Fibroblast of lung (primary cell): ENCODE measurements at regions not wholly inside any gene's neighbourhood (a gene's known extent, or its start where the extent isn't known, plus 50 kb on each side); places are given as distances from the start of the nearest gene placed in this dataset.

Experiments used
- DNase-seq, 2 donors: peaks; one replicate each; pipeline versions ENCODE4 v3.0.0 to v3.0.0-alpha.2; 2010; ENCODE audit warnings: low read depth in 2 of 2
- H2AFZ ChIP-seq: 2 replicates; pipeline ENCODE4 v1.5.1; 2012; ENCODE audit warnings: low read length, control low read depth, inconsistent platforms
- H3K27ac ChIP-seq: 2 replicates; pipeline ENCODE4 v1.5.1; 2011; ENCODE audit warnings: low read length, control low read depth; ENCODE audit not compliant: insufficient read depth
- H3K27me3 ChIP-seq: 2 replicates; pipeline ENCODE4 v1.5.1; 2011; ENCODE audit warnings: mild to moderate bottlenecking, low read length; ENCODE audit not compliant: control insufficient read depth, insufficient read depth
- H3K36me3 ChIP-seq: 2 replicates; pipeline ENCODE4 v1.5.1; 2011; ENCODE audit warnings: low read length; ENCODE audit not compliant: control insufficient read depth, insufficient read depth
- H3K4me1 ChIP-seq: 2 replicates; pipeline ENCODE4 v1.5.1; 2011; ENCODE audit warnings: low read length; ENCODE audit not compliant: control insufficient read depth, insufficient read depth; ENCODE audit errors: extremely low read depth
- H3K4me2 ChIP-seq: 2 replicates; pipeline ENCODE4 v1.5.1; 2011; ENCODE audit warnings: low read length, control low read depth; ENCODE audit not compliant: insufficient read depth; ENCODE audit errors: extremely low read depth
- H3K4me3 ChIP-seq, 4 experiments: fragments of 200-600 bp in 1 of 4; sonication (generic) in 1 of 4; replicated peaks in 1 of 4; 2 replicates each; pipeline ENCODE4 v1.5.1; 2011 to 2016; ENCODE audit warnings: low read length in 4 of 4, low read depth in 3 of 4, mild to moderate bottlenecking in 3 of 4, control low read depth in 2 of 4, inconsistent platforms in 1 of 4, mixed read lengths in 1 of 4; ENCODE audit not compliant: insufficient read depth in 1 of 4; ENCODE audit errors: control extremely low read depth in 1 of 4
- H3K79me2 ChIP-seq: 2 replicates; pipeline ENCODE4 v1.5.1; 2012; ENCODE audit warnings: mild to moderate bottlenecking, low read length, inconsistent platforms; ENCODE audit not compliant: control insufficient read depth, insufficient read depth
- H3K9ac ChIP-seq: 2 replicates; pipeline ENCODE4 v1.5.1; 2011; ENCODE audit warnings: mild to moderate bottlenecking, low read length, control low read depth; ENCODE audit not compliant: insufficient read depth
- H3K9me3 ChIP-seq: 2 replicates; pipeline ENCODE4 v1.5.1; 2012; ENCODE audit warnings: low read depth, low read length; ENCODE audit not compliant: control insufficient read depth, insufficient read depth
- H4K20me1 ChIP-seq: 2 replicates; pipeline ENCODE4 v1.5.1; 2011; ENCODE audit warnings: low read length; ENCODE audit not compliant: control insufficient read depth, insufficient read depth; ENCODE audit errors: extremely low read depth
- EZH2 ChIP-seq: IDR thresholded peaks from 2 replicates; pipeline ENCODE4 v1.5.1; 2012; ENCODE audit warnings: low read length, control low read depth, mild to moderate bottlenecking; ENCODE audit errors: missing control alignments
- TF ChIP-seq, protein P1 (sequence below), 2 donors: IDR thresholded peaks in 1 of 2; conservative IDR thresholded peaks in 1 of 2; 1 replicate in 1 of 2; 2 replicates in 1 of 2; pipeline ENCODE4 v1.5.1; 2011 to 2012; ENCODE audit warnings: low read length in 2 of 2, control low read depth in 1 of 2, inconsistent platforms in 1 of 2, low read depth in 1 of 2, mild to moderate bottlenecking in 1 of 2

DNA sequence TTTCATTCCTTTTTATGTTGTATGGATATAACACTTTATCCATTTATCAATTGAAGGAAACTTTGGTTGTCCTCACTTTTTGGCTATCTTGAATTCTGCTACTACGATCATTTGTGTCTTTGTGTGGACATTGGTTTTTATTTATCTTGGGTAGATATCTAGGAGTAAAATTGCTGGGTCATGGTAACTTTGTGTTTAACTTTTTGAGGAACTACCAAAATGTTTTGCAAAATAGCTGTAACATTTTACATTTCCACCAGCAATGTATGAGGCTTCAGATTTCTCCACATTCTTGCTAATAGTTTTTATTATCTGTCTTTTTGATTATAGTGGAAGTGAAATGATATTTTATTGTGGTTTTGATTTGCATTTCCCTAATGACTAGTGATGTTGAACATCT lies 55.6 kb downstream of the TLNRD1 start:
- Histone ChIP-seq H3K36me3 (no peaks in the 10 kb centered on the region), H2AFZ (no peak overlapping the region), H3K4me2 (no peak overlapping the region), H3K4me3 (no peak overlapping the region), H3K4me1 (no peaks in the 10 kb centered on the region), H3K27ac (no peak overlapping the region), H3K9ac (no peak overlapping the region), H3K79me2 (no peaks in the 10 kb centered on the region), H4K20me1 (no peaks in the 10 kb centered on the region), H3K27me3 (no peaks in the 10 kb centered on the region), H3K9me3 (no peaks in the 10 kb centered on the region)
- TF ChIP-seq, protein P1, sequence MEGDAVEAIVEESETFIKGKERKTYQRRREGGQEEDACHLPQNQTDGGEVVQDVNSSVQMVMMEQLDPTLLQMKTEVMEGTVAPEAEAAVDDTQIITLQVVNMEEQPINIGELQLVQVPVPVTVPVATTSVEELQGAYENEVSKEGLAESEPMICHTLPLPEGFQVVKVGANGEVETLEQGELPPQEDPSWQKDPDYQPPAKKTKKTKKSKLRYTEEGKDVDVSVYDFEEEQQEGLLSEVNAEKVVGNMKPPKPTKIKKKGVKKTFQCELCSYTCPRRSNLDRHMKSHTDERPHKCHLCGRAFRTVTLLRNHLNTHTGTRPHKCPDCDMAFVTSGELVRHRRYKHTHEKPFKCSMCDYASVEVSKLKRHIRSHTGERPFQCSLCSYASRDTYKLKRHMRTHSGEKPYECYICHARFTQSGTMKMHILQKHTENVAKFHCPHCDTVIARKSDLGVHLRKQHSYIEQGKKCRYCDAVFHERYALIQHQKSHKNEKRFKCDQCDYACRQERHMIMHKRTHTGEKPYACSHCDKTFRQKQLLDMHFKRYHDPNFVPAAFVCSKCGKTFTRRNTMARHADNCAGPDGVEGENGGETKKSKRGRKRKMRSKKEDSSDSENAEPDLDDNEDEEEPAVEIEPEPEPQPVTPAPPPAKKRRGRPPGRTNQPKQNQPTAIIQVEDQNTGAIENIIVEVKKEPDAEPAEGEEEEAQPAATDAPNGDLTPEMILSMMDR (conservative IDR thresholded peaks at IDR 0.05 in 1 of 2, IDR thresholded peaks at IDR 0.05 in 1 of 2; ENCODE audit: low read depth in 1 of 2, low read length in 2 of 2): no peak
- no peak for TF ChIP-seq EZH2
- DNase-seq: no peak

- no peaks in the 10 kb centered on the region for H3K9me3 ChIP-seq
- no peak overlapping the region for H3K27ac ChIP-seq
- H3K4me2 ChIP-seq: no peak overlapping the region
- H3K79me2 ChIP-seq: no peaks in the 10 kb centered on the region
- H3K27me3 ChIP-seq: no peaks in the 10 kb centered on the region
- no peak overlapping the region for H2AFZ ChIP-seq
- H3K4me1 ChIP-seq: no peaks in the 10 kb centered on the region
- no peak overlapping the region for H3K4me3 ChIP-seq
- H3K36me3 ChIP-seq: no peaks in the 10 kb centered on the region
- H3K9ac ChIP-seq: no peak overlapping the region
- no peak for TF ChIP-seq EZH2
- TF ChIP-seq, protein P1 (conservative IDR thresholded peaks at IDR 0.05 in 1 of 2, IDR thresholded peaks at IDR 0.05 in 1 of 2; ENCODE audit: low read depth in 1 of 2, low read length in 2 of 2): no peak
- DNase-seq: no peak
- H4K20me1 ChIP-seq: no peaks in the 10 kb centered on the region
These were observed 59.7 kb downstream of the TLNRD1 start for GRCh38 chr15:81060470-81060869.

GRCh38 chr15:81060907-81061306 lies 60.2 kb downstream of the TLNRD1 start:
- no peak overlapping the region for H3K4me3 ChIP-seq
- H3K4me1 ChIP-seq: no peaks in the 10 kb centered on the region
- H4K20me1 ChIP-seq: no peaks in the 10 kb centered on the region
- TF ChIP-seq, protein P1 (conservative IDR thresholded peaks at IDR 0.05 in 1 of 2, IDR thresholded peaks at IDR 0.05 in 1 of 2; ENCODE audit: low read depth in 1 of 2, low read length in 2 of 2): no peak
- no peak for TF ChIP-seq EZH2
- no peaks in the 10 kb centered on the region for H3K9me3 ChIP-seq
- H2AFZ ChIP-seq: no peak overlapping the region
- H3K27ac ChIP-seq: no peak overlapping the region
- H3K4me2 ChIP-seq: no peak overlapping the region
- H3K9ac ChIP-seq: no peak overlapping the region
- H3K27me3 ChIP-seq: no peaks in the 10 kb centered on the region
- no peaks in the 10 kb centered on the region for H3K79me2 ChIP-seq
- DNase-seq: peak in 1 of 2 donors; percentile 6
- no peaks in the 10 kb centered on the region for H3K36me3 ChIP-seq
